OCI-LY7 (cell line): ENCODE measurements at regions not wholly inside any gene's neighbourhood (a gene's known extent, or its start where the extent isn't known, plus 50 kb on each side); places are given as distances from the start of the nearest gene placed in this dataset.
A peak's percentile ranks its signal among the peaks of the same experiment; 100 is the strongest.

Experiments used
- BruUV-seq: library from RNA; stranded (reverse); fragments of 400-500 nt; replicated peaks from 2 replicates; lab custom pipeline; 2021; lab: Mats Ljungman, UMichigan
- CTCF ChIA-PET: fragments of 300-600 bp; sonication (Branson Sonifier 250); formaldehyde crosslinking; loops from one replicate; lab custom pipeline; 2022; ENCODE audit warnings: antibody characterized with exemption; ENCODE audit not compliant: unreplicated experiment; lab: Charles Lee
- POLR2A ChIA-PET: fragments of 300-600 bp; sonication (Branson Sonifier 250); formaldehyde crosslinking; loops from one replicate; lab custom pipeline; 2022; ENCODE audit warnings: antibody characterized with exemption; lab: Charles Lee
- DNase-seq: peaks from one replicate; pipeline ENCODE4 v3.0.0-alpha.2; 2015; ENCODE audit warnings: low spot score
- H2AFZ ChIP-seq: fragments of 200-600 bp; sonication (generic), shearing (Covaris generic); 2 replicates; pipeline ENCODE4 v1.6.1; 2014; ENCODE audit warnings: mild to moderate bottlenecking, antibody characterized with exemption, low read length, moderate library complexity
- H3K27ac ChIP-seq: fragments of 200-600 bp; sonication (generic); 2 replicates; pipeline ENCODE4 v1.5.1; 2014; ENCODE audit warnings: mixed run types, low read depth, mild to moderate bottlenecking, moderate library complexity, low read length, inconsistent platforms; ENCODE audit not compliant: poor library complexity, severe bottlenecking
- H3K36me3 ChIP-seq: fragments of 200-600 bp; sonication (generic); 2 replicates; pipeline ENCODE4 v1.6.1; 2014; ENCODE audit warnings: mild to moderate bottlenecking, antibody characterized with exemption, low read length, moderate library complexity, mixed read lengths; ENCODE audit not compliant: insufficient read depth
- H3K4me1 ChIP-seq: fragments of 200-600 bp; sonication (generic); 2 replicates; pipeline ENCODE4 v1.5.1; 2014; ENCODE audit warnings: mild to moderate bottlenecking, low read length; ENCODE audit not compliant: insufficient read depth, poor library complexity, severe bottlenecking
- H3K4me2 ChIP-seq: fragments of 200-600 bp; sonication (generic); 2 replicates; pipeline ENCODE4 v1.6.1; 2014; ENCODE audit warnings: mild to moderate bottlenecking, low read length
- H3K4me3 ChIP-seq: fragments of 200-600 bp; sonication (generic); 2 replicates; pipeline ENCODE4 v1.5.1; 2014; ENCODE audit warnings: mild to moderate bottlenecking, low read depth, low read length; ENCODE audit not compliant: poor library complexity, severe bottlenecking
- H3K79me2 ChIP-seq: fragments of 200-600 bp; sonication (generic); 2 replicates; pipeline ENCODE4 v1.6.1; 2016; ENCODE audit warnings: low read depth, mild to moderate bottlenecking, low read length, moderate library complexity, mixed read lengths; ENCODE audit not compliant: insufficient read depth
- H3K9me2 ChIP-seq: fragments of 200-600 bp; sonication (generic); 2 replicates; pipeline ENCODE4 v1.6.1; 2016; ENCODE audit warnings: mild to moderate bottlenecking, low read length, mixed read lengths; ENCODE audit not compliant: insufficient read depth
- H3K9me3 ChIP-seq: fragments of 200-600 bp; sonication (generic); 2 replicates; pipeline ENCODE4 v1.6.1; 2014; ENCODE audit warnings: mild to moderate bottlenecking, mixed run types, low read length, mixed read lengths
- H4K20me1 ChIP-seq: fragments of 200-600 bp; sonication (generic); 2 replicates; pipeline ENCODE4 v1.6.1; 2014; ENCODE audit warnings: mild to moderate bottlenecking, antibody characterized with exemption, low read length, moderate library complexity, mixed read lengths; ENCODE audit not compliant: insufficient read depth
- EZH2phosphoT487 ChIP-seq: fragments of 200-600 bp; sonication (generic); IDR thresholded peaks from 2 replicates; pipeline ENCODE4 v1.6.1; 2018; ENCODE audit warnings: low read depth, borderline replicate concordance, mild to moderate bottlenecking, mixed run types, antibody characterized with exemption, low read length, moderate library complexity, mixed read lengths
- intact Hi-C: fragments of 100-400 bp; cut with micrococcal nuclease; formaldehyde crosslinking; loops from one replicate; pipeline ENCODE4 v1.10.0; 2022; ENCODE audit not compliant: unreplicated experiment
- TF ChIP-seq, protein P1 (sequence below): fragments of 200-600 bp; sonication (generic); conservative IDR thresholded peaks from 2 replicates; pipeline ENCODE4 v1.5.1; 2014; ENCODE audit warnings: mild to moderate bottlenecking, antibody characterized with exemption, low read length, moderate library complexity, mixed read lengths

DNA sequence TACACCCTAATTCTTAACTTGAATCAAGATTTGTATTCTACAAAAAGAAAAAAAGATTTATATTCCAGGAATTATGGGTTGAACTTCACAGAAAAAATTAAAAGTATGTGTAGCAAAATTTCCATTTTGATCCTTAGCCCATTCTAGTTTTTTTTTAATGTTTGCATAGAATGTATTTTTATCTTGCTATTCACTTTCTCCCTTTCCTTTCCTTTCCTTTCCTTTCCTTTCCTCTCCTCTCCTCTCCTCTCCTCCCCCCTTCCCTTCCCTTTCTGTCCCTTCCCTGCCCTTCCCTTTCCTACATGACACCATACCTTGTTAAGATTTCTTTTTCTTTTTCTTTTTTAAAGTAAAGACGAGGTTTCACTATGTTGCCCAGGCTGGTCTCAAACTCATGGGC lies 542.5 kb upstream of the PTGER4 start:
- Histone ChIP-seq H3K4me3 (no peak overlapping the region), H3K36me3 (no peaks in the 10 kb centered on the region), H3K9me2 (no peaks in the 10 kb centered on the region), H3K4me2 (no peak overlapping the region), H3K79me2 (no peaks in the 10 kb centered on the region), H4K20me1 (no peaks in the 10 kb centered on the region), H3K4me1 (no peaks in the 10 kb centered on the region), H2AFZ (no peak overlapping the region), H3K9me3 (no peaks in the 10 kb centered on the region), H3K27ac (no peak overlapping the region)
- ChIA-PET POLR2A (no interaction called here), CTCF (no interaction called here)
- no peak for TF ChIP-seq EZH2phosphoT487
- TF ChIP-seq, protein P1, sequence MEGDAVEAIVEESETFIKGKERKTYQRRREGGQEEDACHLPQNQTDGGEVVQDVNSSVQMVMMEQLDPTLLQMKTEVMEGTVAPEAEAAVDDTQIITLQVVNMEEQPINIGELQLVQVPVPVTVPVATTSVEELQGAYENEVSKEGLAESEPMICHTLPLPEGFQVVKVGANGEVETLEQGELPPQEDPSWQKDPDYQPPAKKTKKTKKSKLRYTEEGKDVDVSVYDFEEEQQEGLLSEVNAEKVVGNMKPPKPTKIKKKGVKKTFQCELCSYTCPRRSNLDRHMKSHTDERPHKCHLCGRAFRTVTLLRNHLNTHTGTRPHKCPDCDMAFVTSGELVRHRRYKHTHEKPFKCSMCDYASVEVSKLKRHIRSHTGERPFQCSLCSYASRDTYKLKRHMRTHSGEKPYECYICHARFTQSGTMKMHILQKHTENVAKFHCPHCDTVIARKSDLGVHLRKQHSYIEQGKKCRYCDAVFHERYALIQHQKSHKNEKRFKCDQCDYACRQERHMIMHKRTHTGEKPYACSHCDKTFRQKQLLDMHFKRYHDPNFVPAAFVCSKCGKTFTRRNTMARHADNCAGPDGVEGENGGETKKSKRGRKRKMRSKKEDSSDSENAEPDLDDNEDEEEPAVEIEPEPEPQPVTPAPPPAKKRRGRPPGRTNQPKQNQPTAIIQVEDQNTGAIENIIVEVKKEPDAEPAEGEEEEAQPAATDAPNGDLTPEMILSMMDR: no peak
- DNase-seq: no peak
- BruUV-seq: no TSS peak
- intact Hi-C loops: no loop called here

DNA sequence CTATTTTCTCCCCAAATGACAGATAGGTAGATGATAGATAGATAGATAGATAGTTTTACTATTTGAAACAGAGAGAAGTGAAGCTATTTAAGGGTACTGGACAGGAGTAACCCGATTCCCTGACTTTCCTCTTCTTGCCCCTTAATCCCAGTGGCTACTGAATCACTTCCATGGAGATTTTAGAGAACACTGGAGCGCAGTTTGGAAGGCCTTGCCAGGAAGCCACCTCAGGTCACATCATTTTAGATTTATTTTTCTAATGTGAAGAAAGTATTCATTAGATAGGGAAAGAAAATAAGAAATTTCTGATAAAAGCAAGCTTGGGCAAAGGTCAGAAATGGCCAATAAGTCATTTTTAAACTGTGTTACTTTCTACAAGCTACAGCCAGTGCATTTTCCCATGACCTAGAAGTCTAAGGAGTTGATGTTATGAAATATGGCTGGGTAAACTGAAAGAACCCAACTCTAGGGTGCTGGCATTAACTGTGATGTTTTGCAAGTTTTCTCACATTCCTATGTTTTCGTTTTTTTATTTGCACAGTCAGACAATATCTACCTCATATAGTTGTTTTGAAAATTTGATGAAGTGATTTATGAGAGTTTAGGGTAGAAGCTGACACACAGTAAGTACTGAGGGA lies 544.7 kb upstream of the PTGER4 start:
- TF ChIP-seq EZH2phosphoT487: no peak
- TF ChIP-seq, protein P1: no peak
- no peaks in the 10 kb centered on the region for H3K36me3 ChIP-seq
- CTCF ChIA-PET: no interaction called here
- BruUV-seq: no TSS peak
- no peak overlapping the region for H3K4me2 ChIP-seq
- no peak overlapping the region for H2AFZ ChIP-seq
- no peaks in the 10 kb centered on the region for H3K9me3 ChIP-seq
- POLR2A ChIA-PET: interaction anchor here (0.6 kb wide), 2 partner anchors 112 to 872 kb away, joined by 3 to 4 read pairs; no protein-coding TSS in a partner anchor
- no peak overlapping the region for H3K27ac ChIP-seq
- H3K4me3 ChIP-seq: no peak overlapping the region
- no peak for DNase-seq
- H3K79me2 ChIP-seq: no peaks in the 10 kb centered on the region
- H4K20me1 ChIP-seq: no peaks in the 10 kb centered on the region
- H3K9me2 ChIP-seq: no peaks in the 10 kb centered on the region
- intact Hi-C loops: no loop called here
- H3K4me1 ChIP-seq: no peaks in the 10 kb centered on the region

DNA sequence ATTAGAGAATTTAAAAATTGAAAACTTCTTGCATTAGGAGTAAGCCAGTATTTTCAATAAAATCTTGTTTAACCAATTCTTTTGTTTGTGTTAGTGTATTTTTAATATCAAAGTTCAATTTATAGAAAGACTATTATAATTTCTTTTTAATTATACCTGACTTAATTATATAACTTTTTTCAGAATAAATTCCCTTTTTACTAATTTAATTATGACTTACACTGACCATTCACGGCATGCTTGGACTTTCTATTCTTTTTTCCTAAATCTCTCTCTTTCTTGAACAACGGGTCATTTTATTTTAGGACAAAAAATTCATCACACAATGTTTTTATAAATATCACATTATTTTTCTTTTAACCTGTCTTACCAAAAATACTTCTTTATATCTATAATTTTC lies 555.3 kb upstream of the PTGER4 start:
- Histone ChIP-seq H3K79me2 (no peaks in the 10 kb centered on the region), H3K4me3 (no peak overlapping the region), H3K4me2 (no peak overlapping the region), H3K9me2 (no peaks in the 10 kb centered on the region), H3K27ac (no peak overlapping the region), H2AFZ (no peak overlapping the region), H3K36me3 (no peaks in the 10 kb centered on the region), H3K4me1 (no peaks in the 10 kb centered on the region), H3K9me3 (peaks cover 4% of the 10 kb centered on the region; the same call in 1 of the 2 replicates), H4K20me1 (no peaks in the 10 kb centered on the region)
- TF ChIP-seq EZH2phosphoT487: no peak
- TF ChIP-seq, protein P1: no peak
- ChIA-PET POLR2A (no interaction called here), CTCF (no interaction called here)
- BruUV-seq: no TSS peak
- peak; percentile 50 for DNase-seq
- intact Hi-C loops: no loop called here
